CD4-positive, alpha-beta T cell treated with Interferon alpha-2 for 1 hour (primary cell): ENCODE measurements at regions not wholly inside any gene's neighbourhood (a gene's known extent, or its start where the extent isn't known, plus 50 kb on each side); places are given as distances from the start of the nearest gene placed in this dataset.

Source experiments
- DNase-seq, 2 donors: peaks; one replicate each; pipeline ENCODE4 v3.0.0-alpha.2; 2020 to 2022

- no peak for DNase-seq
Observed at GRCh38 chr2:200013906-200014305, 58.5 kb downstream of the MAIP1 start.

GRCh38 chr2:200021449-200022114 is 66.2 kb downstream of the MAIP1 start:
- no peak for DNase-seq

- DNase-seq = no peak
Observed at GRCh38 chr2:200022511-200022910, 67.1 kb downstream of the MAIP1 start.

- no peak for DNase-seq
Observed at GRCh38 chr2:200023570-200023969, 68.2 kb downstream of the MAIP1 start.

GRCh38 chr2:200025717-200026116 is 70.3 kb downstream of the MAIP1 start:
- no peak for DNase-seq

- no peak for DNase-seq
Observed at GRCh38 chr2:200026332-200027230, 71.2 kb downstream of the MAIP1 start.

- no peak for DNase-seq
Observed at GRCh38 chr2:200028998-200029397, 73.6 kb downstream of the MAIP1 start.

GRCh38 chr2:200032895-200033294 is 77.5 kb downstream of the MAIP1 start:
- no peak for DNase-seq

- no peak for DNase-seq
Observed at GRCh38 chr2:200033929-200034328, 78.5 kb downstream of the MAIP1 start.

GRCh38 chr2:200034816-200035215 is 79.4 kb downstream of the MAIP1 start:
- no peak for DNase-seq

- no peak for DNase-seq
Observed at GRCh38 chr2:200039724-200040650, 84.6 kb downstream of the MAIP1 start.

- no peak for DNase-seq
Observed at GRCh38 chr2:200040831-200041230, 85.4 kb downstream of the MAIP1 start.

GRCh38 chr2:200041639-200042038 is 86.3 kb downstream of the MAIP1 start:
- DNase-seq = no peak

- no peak for DNase-seq
Observed at GRCh38 chr2:200042102-200042735, 86.8 kb downstream of the MAIP1 start.

GRCh38 chr2:200042944-200043343 is 87.6 kb downstream of the MAIP1 start:
- no peak for DNase-seq

- no peak for DNase-seq
Observed at GRCh38 chr2:200044453-200044852, 89.1 kb downstream of the MAIP1 start.

GRCh38 chr2:200048421-200048820 is 93.0 kb downstream of the MAIP1 start:
- DNase-seq = no peak

- no peak for DNase-seq
Observed at GRCh38 chr2:200049086-200049485, 93.7 kb downstream of the MAIP1 start.

- no peak for DNase-seq
Observed at GRCh38 chr2:200050921-200051610, 95.7 kb downstream of the MAIP1 start.

GRCh38 chr2:200051611-200051945 is 96.2 kb downstream of the MAIP1 start:
- DNase-seq = no peak

GRCh38 chr2:200052627-200053026 is 97.2 kb downstream of the MAIP1 start:
- no peak for DNase-seq
